H9 (cell line): ENCODE measurements at regions not wholly inside any gene's neighbourhood (a gene's known extent, or its start where the extent isn't known, plus 50 kb on each side); places are given as distances from the start of the nearest gene placed in this dataset.

Experiments
- DNase-seq: peaks from one replicate; pipeline ENCODE4 v3.0.0-alpha.2; 2017
- H2AFZ ChIP-seq: one replicate; pipeline ENCODE4 v1.6.1; 2013; ENCODE audit warnings: mild to moderate bottlenecking, low read length, control low read depth, moderate library complexity
- H2AK5ac ChIP-seq: 2 replicates; pipeline ENCODE4 v1.6.1; 2013; ENCODE audit warnings: low read length, control low read depth, mixed read lengths; ENCODE audit not compliant: insufficient read length
- H2BK120ac ChIP-seq: one replicate; pipeline ENCODE4 v1.6.1; 2013; ENCODE audit warnings: low read depth, mild to moderate bottlenecking, low read length, control low read depth, inconsistent platforms; ENCODE audit not compliant: poor library complexity, severe bottlenecking
- H2BK12ac ChIP-seq: 2 replicates; pipeline ENCODE4 v1.6.1; 2013; ENCODE audit warnings: low read length, control low read depth, mixed read lengths, low read depth; ENCODE audit not compliant: insufficient read length
- H2BK15ac ChIP-seq: 2 replicates; pipeline ENCODE4 v1.6.1; 2013; ENCODE audit warnings: low read depth, low read length, control low read depth
- H2BK20ac ChIP-seq: one replicate; pipeline ENCODE4 v1.6.1; 2013; ENCODE audit warnings: low read depth, mild to moderate bottlenecking, low read length, control low read depth, inconsistent platforms; ENCODE audit not compliant: poor library complexity, severe bottlenecking
- H2BK5ac ChIP-seq: 2 replicates; pipeline ENCODE4 v1.6.1; 2013; ENCODE audit warnings: low read length, control low read depth, mixed read lengths; ENCODE audit not compliant: insufficient read length
- H3K14ac ChIP-seq: 2 replicates; pipeline ENCODE4 v1.6.1; 2013; ENCODE audit warnings: low read length, control low read depth; ENCODE audit not compliant: insufficient read depth
- H3K18ac ChIP-seq: 2 replicates; pipeline ENCODE4 v1.6.1; 2013; ENCODE audit warnings: low read depth, mild to moderate bottlenecking, mixed read lengths, low read length, control low read depth; ENCODE audit not compliant: insufficient read length
- H3K23ac ChIP-seq: 2 replicates; pipeline ENCODE4 v1.6.1; 2013; ENCODE audit warnings: low read length, control low read depth, mixed read lengths, low read depth; ENCODE audit not compliant: insufficient read length
- H3K23me2 ChIP-seq: 2 replicates; pipeline ENCODE4 v1.6.1; 2013; ENCODE audit warnings: low read depth, mild to moderate bottlenecking, mixed read lengths, low read length, control low read depth; ENCODE audit not compliant: insufficient read length, poor library complexity, severe bottlenecking
- H3K27ac ChIP-seq: 2 replicates; pipeline ENCODE4 v1.5.1; 2013; ENCODE audit warnings: low read length, control low read depth, mixed read lengths, low read depth; ENCODE audit not compliant: insufficient read length
- H3K27me3 ChIP-seq: 2 replicates; pipeline ENCODE4 v1.6.1; 2013; ENCODE audit warnings: low read length, control low read depth, inconsistent platforms; ENCODE audit not compliant: insufficient read depth
- H3K4ac ChIP-seq: 2 replicates; pipeline ENCODE4 v1.6.1; 2013; ENCODE audit warnings: low read depth, mild to moderate bottlenecking, control low read depth, inconsistent platforms, low read length, moderate library complexity
- H3K4me1 ChIP-seq: 2 replicates; pipeline ENCODE4 v1.6.1; 2013; ENCODE audit warnings: low read length, control low read depth, inconsistent platforms; ENCODE audit not compliant: insufficient read depth
- H3K4me2 ChIP-seq: 2 replicates; pipeline ENCODE4 v1.6.1; 2013; ENCODE audit warnings: low read length, control low read depth, mixed read lengths; ENCODE audit not compliant: insufficient read length, insufficient read depth
- H3K56ac ChIP-seq: 2 replicates; pipeline ENCODE4 v1.6.1; 2013; ENCODE audit warnings: low read depth, mild to moderate bottlenecking, mixed read lengths, low read length, control low read depth; ENCODE audit not compliant: insufficient read length
- H3K79me1 ChIP-seq: 2 replicates; pipeline ENCODE4 v1.6.1; 2013; ENCODE audit warnings: low read depth, mild to moderate bottlenecking, moderate library complexity, low read length, control low read depth, inconsistent platforms; ENCODE audit not compliant: insufficient read depth, poor library complexity, severe bottlenecking
- H3K79me2 ChIP-seq: 2 replicates; pipeline ENCODE4 v1.6.1; 2013; ENCODE audit warnings: low read length, control low read depth, inconsistent platforms; ENCODE audit not compliant: insufficient read depth
- H3K9ac ChIP-seq: 2 replicates; pipeline ENCODE4 v1.6.1; 2013; ENCODE audit warnings: low read length, control low read depth, mixed read lengths; ENCODE audit not compliant: insufficient read length; ENCODE audit errors: extremely low read depth
- H3K9me3 ChIP-seq: one replicate; pipeline ENCODE4 v1.6.1; 2013; ENCODE audit warnings: low read depth, low read length, inconsistent platforms; ENCODE audit not compliant: control insufficient read depth
- H3T11ph ChIP-seq: one replicate; pipeline ENCODE4 v1.6.1; 2013; ENCODE audit warnings: mild to moderate bottlenecking, low read length, control low read depth, inconsistent platforms
- H4K20me1 ChIP-seq: one replicate; pipeline ENCODE4 v1.6.1; 2013; ENCODE audit not compliant: control insufficient read depth, insufficient read length, insufficient read depth
- H4K5ac ChIP-seq: 2 replicates; pipeline ENCODE4 v1.6.1; 2013; ENCODE audit warnings: low read depth, mild to moderate bottlenecking, mixed read lengths, low read length, control low read depth; ENCODE audit not compliant: insufficient read length
- H4K8ac ChIP-seq: replicated peaks from 2 replicates; pipeline ENCODE4 v1.6.1; 2013; ENCODE audit warnings: low read length, control low read depth, mixed read lengths, low read depth; ENCODE audit not compliant: insufficient read length
- H4K91ac ChIP-seq: 2 replicates; pipeline ENCODE4 v1.6.1; 2013; ENCODE audit warnings: low read depth, mild to moderate bottlenecking, moderate library complexity, mixed read lengths, low read length, control low read depth; ENCODE audit not compliant: insufficient read length
- H3K27ac Mint-ChIP-seq, 3 experiments: 2 replicates in 2 of 3; 3 replicates in 1 of 3; pipeline ENCODE4 v1.8.0; 2020 to 2021; ENCODE audit warnings: mixed read lengths in 3 of 3, mild to moderate bottlenecking in 1 of 3, moderate library complexity in 1 of 3
- H3K27me3 Mint-ChIP-seq: 2 replicates; pipeline ENCODE4 v1.8.0; 2021; ENCODE audit warnings: low read depth, mild to moderate bottlenecking, moderate library complexity, mixed read lengths
- H3K36me3 Mint-ChIP-seq, 3 experiments: 2 replicates in 2 of 3; 3 replicates in 1 of 3; pipeline ENCODE4 v1.8.0; 2020 to 2021; ENCODE audit warnings: low read depth in 3 of 3, mixed read lengths in 3 of 3; ENCODE audit not compliant: insufficient read depth in 1 of 3
- H3K4me1 Mint-ChIP-seq, 2 experiments: 2 replicates each; pipeline ENCODE4 v1.8.0; 2020; ENCODE audit warnings: mixed read lengths in 2 of 2
- H3K4me3 Mint-ChIP-seq, 2 experiments: 2 replicates in 1 of 2; 3 replicates in 1 of 2; pipeline ENCODE4 v1.8.0; 2020 to 2021; ENCODE audit warnings: mild to moderate bottlenecking in 2 of 2, mixed read lengths in 2 of 2, moderate library complexity in 1 of 2
- H3K9me3 Mint-ChIP-seq, 2 experiments: 2 replicates in 1 of 2; 3 replicates in 1 of 2; pipeline ENCODE4 v1.8.0; 2020; ENCODE audit warnings: mild to moderate bottlenecking in 2 of 2, mixed read lengths in 2 of 2, moderate library complexity in 1 of 2
- WGBS: extraction: QIAGEN DNeasy Blood & Tissue Kit; methylation state at CpG from one replicate; pipeline ENCODE4 v1.1.7; 2013; ENCODE audit warnings: missing lambda C conversion rate, low lambda C conversion rate, mixed read lengths; ENCODE audit not compliant: insufficient read length; ENCODE audit errors: extremely low coverage; 5-methylcytosine and 5-hydroxymethylcytosine counted together
- TF ChIP-seq, protein P1 (sequence below): fragments of 200-600 bp; sonication (generic); conservative IDR thresholded peaks from 3 replicates; pipeline ENCODE4 v1.8.0; 2021; ENCODE audit warnings: antibody characterized with exemption, mild to moderate bottlenecking

GRCh38 chr11:116637766-116638165 is 135.0 kb downstream of the BUD13 start:
- H3K23me2 ChIP-seq: no peaks in the 10 kb centered on the region
- H2BK20ac ChIP-seq: no peak overlapping the region
- WGBS: no CpG with 5 or more reads among the region's 4 CpGs

More at GRCh38 chr11:116637766-116638165, 135.0 kb downstream of the BUD13 start:
- no peak overlapping the region for H3T11ph ChIP-seq
- no peaks in the 10 kb centered on the region; a peak in 1 of 5 replicates for H3K9me3 Mint-ChIP-seq
- H3K4me1 Mint-ChIP-seq: peaks cover 9 to 10% of the 10 kb centered on the region in 2 experiments
- no peak overlapping the region for H4K8ac ChIP-seq
- no peak overlapping the region for H3K56ac ChIP-seq
- no peaks in the 10 kb centered on the region for H3K79me1 ChIP-seq
- H2BK120ac ChIP-seq: no peak overlapping the region
- H3K23ac ChIP-seq: no peak overlapping the region
- H2BK5ac ChIP-seq: no peak overlapping the region
- no peaks in the 10 kb centered on the region for H4K20me1 ChIP-seq
- H3K18ac ChIP-seq: no peak overlapping the region
- H4K91ac ChIP-seq: no peak overlapping the region
- H3K9ac ChIP-seq: no peak overlapping the region
- H2BK12ac ChIP-seq: no peak overlapping the region
- H3K4ac ChIP-seq: no peak overlapping the region
- no peak overlapping the region for H2AFZ ChIP-seq
- H4K5ac ChIP-seq: no peak overlapping the region
- no peak for DNase-seq
- no peaks in the 10 kb centered on the region for H3K9me3 ChIP-seq
- no peak overlapping the region for H3K14ac ChIP-seq
- TF ChIP-seq, protein P1, sequence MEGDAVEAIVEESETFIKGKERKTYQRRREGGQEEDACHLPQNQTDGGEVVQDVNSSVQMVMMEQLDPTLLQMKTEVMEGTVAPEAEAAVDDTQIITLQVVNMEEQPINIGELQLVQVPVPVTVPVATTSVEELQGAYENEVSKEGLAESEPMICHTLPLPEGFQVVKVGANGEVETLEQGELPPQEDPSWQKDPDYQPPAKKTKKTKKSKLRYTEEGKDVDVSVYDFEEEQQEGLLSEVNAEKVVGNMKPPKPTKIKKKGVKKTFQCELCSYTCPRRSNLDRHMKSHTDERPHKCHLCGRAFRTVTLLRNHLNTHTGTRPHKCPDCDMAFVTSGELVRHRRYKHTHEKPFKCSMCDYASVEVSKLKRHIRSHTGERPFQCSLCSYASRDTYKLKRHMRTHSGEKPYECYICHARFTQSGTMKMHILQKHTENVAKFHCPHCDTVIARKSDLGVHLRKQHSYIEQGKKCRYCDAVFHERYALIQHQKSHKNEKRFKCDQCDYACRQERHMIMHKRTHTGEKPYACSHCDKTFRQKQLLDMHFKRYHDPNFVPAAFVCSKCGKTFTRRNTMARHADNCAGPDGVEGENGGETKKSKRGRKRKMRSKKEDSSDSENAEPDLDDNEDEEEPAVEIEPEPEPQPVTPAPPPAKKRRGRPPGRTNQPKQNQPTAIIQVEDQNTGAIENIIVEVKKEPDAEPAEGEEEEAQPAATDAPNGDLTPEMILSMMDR: no peak
- no peaks in the 10 kb centered on the region for H3K36me3 Mint-ChIP-seq
- no peak overlapping the region for H3K4me3 Mint-ChIP-seq
- H3K79me2 ChIP-seq: no peaks in the 10 kb centered on the region
- H3K27ac ChIP-seq: no peak overlapping the region
- no peak overlapping the region for H3K27ac Mint-ChIP-seq
- peaks cover 12% of the 10 kb centered on the region for H3K27me3 Mint-ChIP-seq
- no peak overlapping the region for H2BK15ac ChIP-seq
- no peaks in the 10 kb centered on the region for H3K4me1 ChIP-seq
- H3K27me3 ChIP-seq: no peaks in the 10 kb centered on the region
- H2AK5ac ChIP-seq: no peak overlapping the region
- H3K4me2 ChIP-seq: no peak overlapping the region
